ENCODE measurements at regions not wholly inside any gene's neighbourhood (a gene's known extent, or its start where the extent isn't known, plus 50 kb on each side); places are given as distances from the start of the nearest gene placed in this dataset.

DNA sequence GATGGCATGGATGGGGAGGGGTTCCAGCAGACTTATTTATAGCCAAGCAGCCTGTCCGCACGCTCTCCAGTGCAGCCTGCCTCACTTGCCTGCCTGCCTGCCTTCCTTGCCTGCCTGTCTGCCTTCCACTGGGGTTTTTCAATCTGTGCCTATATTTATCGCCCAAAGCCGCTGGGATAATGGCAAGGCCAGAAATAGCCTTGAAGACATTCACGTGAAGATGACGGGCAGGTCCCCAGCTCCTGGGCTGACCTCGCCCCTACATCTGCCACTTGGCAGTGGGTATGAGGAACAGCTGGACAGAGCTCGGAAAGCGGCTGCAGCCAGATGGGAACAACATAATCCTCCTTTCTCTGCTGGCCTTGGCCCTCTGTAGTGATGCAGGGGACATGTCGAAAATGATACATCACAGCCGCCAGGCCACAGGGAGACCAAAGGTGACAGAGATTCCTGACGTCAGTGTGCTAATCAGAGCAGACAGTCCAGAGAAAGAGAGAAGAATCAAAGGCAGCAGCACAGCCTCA, 53.3 kb downstream of the PITPNM2 start:
- TF ChIP-seq, protein P1, sequence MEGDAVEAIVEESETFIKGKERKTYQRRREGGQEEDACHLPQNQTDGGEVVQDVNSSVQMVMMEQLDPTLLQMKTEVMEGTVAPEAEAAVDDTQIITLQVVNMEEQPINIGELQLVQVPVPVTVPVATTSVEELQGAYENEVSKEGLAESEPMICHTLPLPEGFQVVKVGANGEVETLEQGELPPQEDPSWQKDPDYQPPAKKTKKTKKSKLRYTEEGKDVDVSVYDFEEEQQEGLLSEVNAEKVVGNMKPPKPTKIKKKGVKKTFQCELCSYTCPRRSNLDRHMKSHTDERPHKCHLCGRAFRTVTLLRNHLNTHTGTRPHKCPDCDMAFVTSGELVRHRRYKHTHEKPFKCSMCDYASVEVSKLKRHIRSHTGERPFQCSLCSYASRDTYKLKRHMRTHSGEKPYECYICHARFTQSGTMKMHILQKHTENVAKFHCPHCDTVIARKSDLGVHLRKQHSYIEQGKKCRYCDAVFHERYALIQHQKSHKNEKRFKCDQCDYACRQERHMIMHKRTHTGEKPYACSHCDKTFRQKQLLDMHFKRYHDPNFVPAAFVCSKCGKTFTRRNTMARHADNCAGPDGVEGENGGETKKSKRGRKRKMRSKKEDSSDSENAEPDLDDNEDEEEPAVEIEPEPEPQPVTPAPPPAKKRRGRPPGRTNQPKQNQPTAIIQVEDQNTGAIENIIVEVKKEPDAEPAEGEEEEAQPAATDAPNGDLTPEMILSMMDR (IDR thresholded peaks at IDR 0.05; ENCODE audit: extremely low read depth in 1 of 2, insufficient read depth in 1 of 2, low read depth in 1 of 2, low read length in 2 of 2), result no peak
- no peak for TF ChIP-seq JUN (IDR thresholded peaks at IDR 0.05; ENCODE audit: borderline replicate concordance, insufficient read depth, insufficient read length, low read depth)
- no peak for TF ChIP-seq POLR2AphosphoS5 (IDR thresholded peaks at IDR 0.05; ENCODE audit: insufficient read depth, low read depth, low read length)
- no peak for TF ChIP-seq MAX (IDR thresholded peaks at IDR 0.05; ENCODE audit: insufficient read depth, insufficient read length)

All from endothelial cell of umbilical vein (primary cell).